ENCODE measurements at regions not wholly inside any gene's neighbourhood (a gene's known extent, or its start where the extent isn't known, plus 50 kb on each side); places are given as distances from the start of the nearest gene placed in this dataset.
"Not testable (repeated sequence)": the region's sequence is repeated elsewhere in the genome, so short reads cannot be mapped to it uniquely, and the experiment has no call there.

GRCh38 chr4:53877096-53877495, 187.3 kb downstream of the CHIC2 start:
- not testable (repeated sequence) for DNase-seq (ENCODE audit: low spot score); FAIRE-seq

GRCh38 chr4:53866055-53866454, 198.3 kb downstream of the CHIC2 start:
- FAIRE-seq (no peak), DNase-seq (ENCODE audit: low spot score) (no peak)

GRCh38 chr4:53865054-53865453, 199.4 kb downstream of the CHIC2 start:
- FAIRE-seq (no peak), DNase-seq (ENCODE audit: low spot score) (no peak)

GRCh38 chr4:53863736-53864365, 200.6 kb downstream of the CHIC2 start:
- no peak for FAIRE-seq

GRCh38 chr4:53863158-53863557, 201.2 kb downstream of the CHIC2 start:
- no peak for DNase-seq (ENCODE audit: low spot score)
- no peak for FAIRE-seq

More at GRCh38 chr4:53863736-53864365, 200.6 kb downstream of the CHIC2 start:
- no peak for DNase-seq (ENCODE audit: low spot score)

- no peak for DNase-seq (ENCODE audit: low spot score)
- no peak for FAIRE-seq
Observed at GRCh38 chr4:53861856-53862610, 202.4 kb downstream of the CHIC2 start.

- no peak for FAIRE-seq
- DNase-seq (ENCODE audit: low spot score) = no peak
Observed at GRCh38 chr4:53859305-53859704, 205.1 kb downstream of the CHIC2 start.

GRCh38 chr4:53858744-53859143, 205.7 kb downstream of the CHIC2 start:
- DNase-seq (ENCODE audit: low spot score) (no peak), FAIRE-seq (no peak)

GRCh38 chr4:53855581-53856250, 208.7 kb downstream of the CHIC2 start:
- FAIRE-seq = no peak
- DNase-seq (ENCODE audit: low spot score) = no peak

- FAIRE-seq (no peak), DNase-seq (ENCODE audit: low spot score) (no peak)
Observed at GRCh38 chr4:53854991-53855568, 209.3 kb downstream of the CHIC2 start.

GRCh38 chr4:53852343-53852742, 212.1 kb downstream of the CHIC2 start:
- FAIRE-seq = no peak
- DNase-seq (ENCODE audit: low spot score) = no peak

GRCh38 chr4:53847965-53848364, 216.4 kb downstream of the CHIC2 start:
- FAIRE-seq = no peak
- DNase-seq (ENCODE audit: low spot score) = no peak

GRCh38 chr4:53844551-53844950, 219.9 kb downstream of the CHIC2 start:
- FAIRE-seq = no peak
- DNase-seq (ENCODE audit: low spot score) = no peak

GRCh38 chr4:53844133-53844532, 220.3 kb downstream of the CHIC2 start:
- DNase-seq (ENCODE audit: low spot score) (no peak), FAIRE-seq (no peak)

GRCh38 chr4:53841711-53842110, 222.7 kb downstream of the CHIC2 start:
- DNase-seq (ENCODE audit: low spot score) (no peak), FAIRE-seq (no peak)

- FAIRE-seq (no peak), DNase-seq (ENCODE audit: low spot score) (no peak)
Observed at GRCh38 chr4:53840643-53841042, 223.8 kb downstream of the CHIC2 start.

GRCh38 chr4:53833302-53834003, 231.0 kb downstream of the CHIC2 start:
- DNase-seq (ENCODE audit: low spot score); FAIRE-seq: not testable (repeated sequence)

GRCh38 chr4:53832549-53832948, 231.9 kb downstream of the CHIC2 start:
- FAIRE-seq = no peak
- no peak for DNase-seq (ENCODE audit: low spot score)

- no peak for FAIRE-seq
Observed at GRCh38 chr4:53830511-53830910, 233.9 kb downstream of the CHIC2 start.

GRCh38 chr4:53821179-53821851, 230.0 kb upstream of the LNX1 start:
- DNase-seq (ENCODE audit: low spot score) (no peak), FAIRE-seq (no peak)

More at GRCh38 chr4:53830511-53830910, 233.9 kb downstream of the CHIC2 start:
- no peak for DNase-seq (ENCODE audit: low spot score)

GRCh38 chr4:53818104-53818503, 226.8 kb upstream of the LNX1 start:
- DNase-seq (ENCODE audit: low spot score) = no peak
- no peak for FAIRE-seq
